Activated T-cell treated with anti-CD3 and anti-CD28 coated beads for 48 hours (primary cell): ENCODE measurements at regions not wholly inside any gene's neighbourhood (a gene's known extent, or its start where the extent isn't known, plus 50 kb on each side); places are given as distances from the start of the nearest gene placed in this dataset.

Experiments used
- DNase-seq: peaks from one replicate; pipeline ENCODE4 v3.0.0-alpha.2; 2020; ENCODE audit warnings: low read depth

DNA sequence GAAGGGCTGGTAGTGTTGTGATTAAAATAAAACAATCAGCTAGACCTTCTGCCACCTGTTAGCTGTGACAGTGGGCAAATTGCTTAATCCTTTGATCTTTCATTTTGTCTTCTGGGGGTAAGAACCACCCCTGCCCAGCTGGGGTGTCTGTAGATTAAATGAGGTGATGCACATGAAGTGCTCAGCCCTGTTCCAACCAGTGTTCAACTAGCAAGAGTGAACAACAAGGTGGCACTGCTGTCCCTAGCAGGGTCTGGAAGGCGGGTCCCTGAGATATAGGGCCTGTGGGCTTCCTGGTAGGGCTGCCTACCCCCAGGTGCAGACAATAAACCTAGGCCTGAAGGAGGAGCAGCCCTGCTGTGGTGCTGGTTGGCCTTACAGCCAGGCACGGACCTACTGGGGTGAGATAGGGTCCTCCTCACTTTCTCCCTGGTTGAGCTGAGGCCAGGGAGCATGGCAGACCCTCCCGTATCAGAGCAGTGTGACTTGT, 60.6 kb downstream of the ARL6IP4 start:
- DNase-seq: no peak

DNA sequence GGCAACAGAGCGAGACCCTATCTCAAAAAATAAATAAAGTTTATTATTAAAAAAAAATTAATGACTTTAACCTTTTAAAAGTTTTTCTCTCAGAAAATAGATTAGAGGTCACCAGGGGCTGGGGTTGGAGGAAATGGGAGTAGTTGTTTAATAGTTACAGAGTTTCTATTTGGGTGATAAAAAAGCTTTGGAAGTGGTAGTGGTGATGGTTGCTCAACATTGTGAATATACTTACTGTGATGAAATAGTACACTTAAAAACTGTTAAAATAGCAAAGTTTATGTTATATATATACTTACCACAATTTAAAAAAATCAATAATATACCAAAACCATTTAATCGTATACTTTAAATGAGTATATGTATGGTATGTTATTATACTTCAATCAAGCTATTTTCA, 59.6 kb downstream of the ARL6IP4 start:
- no peak for DNase-seq

DNA sequence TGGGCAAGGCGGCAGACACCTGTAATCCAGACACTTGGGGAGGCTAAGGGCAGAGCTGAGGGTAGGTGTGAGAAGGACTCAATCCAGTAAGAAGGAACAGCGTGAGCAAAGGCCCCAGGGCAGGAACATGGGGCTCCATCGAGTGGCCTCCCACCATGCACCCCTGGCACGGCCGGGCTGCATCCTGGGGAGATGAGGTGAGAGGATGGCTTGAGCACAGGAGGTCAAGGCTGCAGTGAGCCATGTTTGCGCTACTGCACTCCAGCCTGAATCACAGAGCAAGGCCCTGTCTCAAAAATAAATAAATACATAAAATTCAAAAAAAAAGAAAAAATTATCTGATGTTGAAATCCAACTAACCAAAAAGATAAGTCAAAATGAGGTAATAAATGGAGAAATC, 58.5 kb downstream of the ARL6IP4 start:
- no peak for DNase-seq

DNA sequence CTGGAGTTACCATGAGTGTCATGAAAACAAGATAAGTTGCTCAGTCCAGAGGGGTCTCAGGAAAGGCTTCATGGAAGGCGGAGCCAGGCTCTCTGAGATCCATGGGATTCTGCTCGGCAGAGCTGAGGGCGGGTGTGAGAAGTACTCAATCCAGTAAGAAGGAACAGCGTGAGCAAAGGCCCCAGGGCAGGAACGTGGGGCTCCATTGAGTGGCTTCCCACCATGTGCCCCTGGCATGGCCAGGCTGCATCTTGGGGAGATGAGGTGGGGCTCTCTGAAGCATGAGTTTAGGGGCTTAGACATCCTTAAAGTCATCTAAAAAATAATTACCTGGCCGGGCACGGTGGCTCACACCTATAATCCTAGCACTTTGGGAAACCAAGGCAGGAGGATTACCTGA, 58.0 kb downstream of the ARL6IP4 start:
- DNase-seq: no peak

DNA sequence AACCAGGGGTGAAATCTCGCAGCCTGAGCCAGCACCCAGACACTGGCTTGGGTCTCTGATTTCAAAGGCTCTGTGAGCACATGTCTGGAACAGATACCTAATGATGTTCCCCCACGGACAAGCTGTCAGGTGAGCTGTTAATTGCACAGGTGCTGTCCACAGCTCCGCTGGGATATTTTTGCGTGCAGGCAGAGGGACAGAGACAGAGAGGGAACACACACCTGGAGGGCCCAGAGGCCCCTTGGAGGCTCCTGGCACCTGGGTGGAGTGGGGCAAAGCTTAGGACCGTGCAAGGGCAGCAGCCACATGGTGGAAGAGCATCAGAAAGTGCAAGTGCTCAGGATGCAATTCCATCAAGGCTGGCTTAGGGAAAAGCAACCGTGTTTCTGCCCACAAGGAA, 57.3 kb downstream of the ARL6IP4 start:
- DNase-seq: no peak

DNA sequence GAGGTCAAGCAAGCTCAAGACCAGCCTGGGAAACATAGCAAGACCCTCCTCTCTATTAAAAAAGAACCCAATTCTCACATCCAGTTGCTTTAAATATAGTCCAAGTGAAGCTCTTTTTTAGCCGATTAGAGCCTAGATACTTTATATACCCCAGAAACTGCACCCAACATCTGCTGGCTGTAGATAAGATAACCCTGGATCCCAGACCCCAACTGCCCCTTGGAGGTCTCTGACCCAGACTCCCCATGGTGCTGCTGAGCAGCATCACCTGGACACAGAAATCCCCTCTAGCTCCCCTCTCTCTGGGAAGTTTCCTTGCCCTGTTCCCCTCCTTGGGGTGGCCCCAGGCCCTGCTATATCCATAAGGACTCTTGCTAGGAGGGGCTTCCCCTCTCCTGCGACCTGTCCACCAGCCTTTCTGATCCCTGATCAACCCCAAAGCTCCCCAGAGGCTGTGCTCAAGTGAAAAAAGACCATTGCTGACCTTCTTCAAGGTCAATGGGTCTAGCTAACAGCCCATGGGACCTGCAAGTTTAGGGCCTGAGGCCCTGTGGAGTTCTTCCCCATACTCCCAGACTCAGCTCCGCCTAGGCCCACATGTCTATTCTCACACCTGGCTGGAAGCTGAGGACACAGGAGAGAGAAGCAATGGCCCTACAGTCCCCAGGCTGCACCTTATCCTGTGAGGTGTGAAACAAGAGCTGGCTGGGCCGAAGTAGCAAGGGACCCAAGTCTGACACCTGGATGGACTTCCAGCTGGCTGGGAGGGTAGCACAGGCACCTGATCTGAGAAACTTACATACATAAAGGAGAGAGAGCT, 56.2 kb downstream of the ARL6IP4 start:
- no peak for DNase-seq

DNA sequence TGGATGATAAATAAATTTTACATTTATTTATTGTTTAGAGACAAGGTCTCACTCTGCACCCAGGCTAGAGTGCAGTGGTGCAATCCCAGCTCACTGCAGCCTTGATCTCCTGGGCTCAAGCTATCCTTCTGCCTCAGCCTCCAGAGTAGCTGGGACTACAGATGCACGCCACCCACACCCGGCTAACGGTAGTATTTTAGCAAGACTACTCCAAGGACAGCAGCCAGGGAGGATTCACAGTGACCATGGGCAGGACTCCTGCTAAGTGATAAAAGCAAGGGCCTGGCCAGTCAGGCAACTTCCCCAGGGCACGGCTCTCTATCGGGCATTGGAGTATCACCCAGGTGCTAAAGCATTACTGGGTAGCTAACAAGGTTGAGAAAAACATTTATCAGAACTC, 55.4 kb downstream of the ARL6IP4 start:
- no peak for DNase-seq

DNA sequence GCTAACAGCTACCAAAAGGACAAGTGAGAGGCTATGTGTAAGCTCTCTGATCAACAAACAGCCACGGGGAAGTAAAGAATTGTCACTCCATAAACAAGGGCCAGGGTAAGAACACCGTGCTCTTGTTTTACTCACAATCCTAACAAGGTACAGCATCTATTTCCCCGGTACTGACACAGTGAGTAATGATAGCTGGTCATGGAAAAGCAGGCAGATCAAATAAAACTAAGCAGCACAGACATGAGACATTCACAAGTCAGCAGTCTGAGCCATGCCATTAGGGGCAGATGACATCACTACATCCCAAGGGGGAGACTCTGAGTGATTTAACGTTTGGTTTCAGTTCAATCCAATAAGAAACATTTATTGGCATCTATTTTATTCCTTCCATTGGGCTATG, 54.4 kb downstream of the ARL6IP4 start:
- DNase-seq: no peak

DNA sequence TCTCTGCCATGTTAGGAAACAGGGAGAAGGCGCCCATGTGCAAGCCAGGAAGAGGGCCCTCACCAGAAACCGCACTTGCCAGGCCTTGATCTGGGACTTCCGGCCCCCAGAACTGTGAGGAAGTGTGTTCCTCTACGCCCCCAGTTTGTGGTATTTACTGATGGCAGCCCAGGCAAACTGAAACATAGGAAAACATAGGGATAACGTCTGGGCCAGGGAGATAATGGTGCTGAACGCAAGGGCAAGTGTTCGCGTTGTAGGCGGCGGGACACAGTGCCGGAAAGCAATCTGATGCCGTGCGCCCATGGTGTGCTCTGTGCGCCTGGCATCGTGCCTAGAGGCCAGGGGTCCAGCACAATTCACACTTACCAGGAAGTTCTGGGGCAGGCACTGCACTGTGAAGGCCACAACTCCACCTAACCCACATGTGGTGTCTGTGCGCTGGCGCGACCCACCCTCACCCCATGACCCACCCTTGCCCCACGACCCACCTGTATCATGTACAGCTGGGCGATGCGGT, 53.6 kb downstream of the ARL6IP4 start:
- no peak for DNase-seq

DNA sequence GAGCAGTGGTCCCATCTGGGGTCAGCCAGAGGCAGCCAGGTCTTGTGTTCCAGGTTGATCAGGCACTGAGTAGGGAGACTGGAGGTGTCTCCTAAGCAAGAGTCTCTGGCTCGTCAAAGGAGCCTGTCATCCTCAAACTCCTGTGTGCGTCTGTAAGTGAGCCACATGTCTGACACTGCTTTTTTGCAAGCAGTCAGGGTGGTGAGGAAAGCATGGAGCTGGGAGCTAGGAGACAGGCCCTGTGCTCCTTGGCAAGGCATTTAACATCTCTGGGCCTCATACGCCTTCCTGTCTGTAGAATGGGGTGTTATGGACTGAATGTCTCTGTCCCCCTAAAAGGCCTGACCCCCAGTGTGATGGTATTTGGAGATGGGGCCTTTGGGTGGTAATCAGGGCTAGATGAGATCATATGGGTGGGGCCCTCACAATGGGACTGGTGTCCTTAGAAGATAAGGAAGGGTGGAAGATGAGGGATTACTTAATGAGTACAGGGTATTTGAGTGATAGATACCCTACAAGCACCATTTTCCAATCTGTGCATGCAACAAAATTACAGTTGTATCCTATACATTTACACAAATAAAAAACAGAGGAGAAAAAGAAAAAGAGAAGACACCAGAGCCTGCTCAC, 53.0 kb downstream of the ARL6IP4 start:
- DNase-seq: no peak

DNA sequence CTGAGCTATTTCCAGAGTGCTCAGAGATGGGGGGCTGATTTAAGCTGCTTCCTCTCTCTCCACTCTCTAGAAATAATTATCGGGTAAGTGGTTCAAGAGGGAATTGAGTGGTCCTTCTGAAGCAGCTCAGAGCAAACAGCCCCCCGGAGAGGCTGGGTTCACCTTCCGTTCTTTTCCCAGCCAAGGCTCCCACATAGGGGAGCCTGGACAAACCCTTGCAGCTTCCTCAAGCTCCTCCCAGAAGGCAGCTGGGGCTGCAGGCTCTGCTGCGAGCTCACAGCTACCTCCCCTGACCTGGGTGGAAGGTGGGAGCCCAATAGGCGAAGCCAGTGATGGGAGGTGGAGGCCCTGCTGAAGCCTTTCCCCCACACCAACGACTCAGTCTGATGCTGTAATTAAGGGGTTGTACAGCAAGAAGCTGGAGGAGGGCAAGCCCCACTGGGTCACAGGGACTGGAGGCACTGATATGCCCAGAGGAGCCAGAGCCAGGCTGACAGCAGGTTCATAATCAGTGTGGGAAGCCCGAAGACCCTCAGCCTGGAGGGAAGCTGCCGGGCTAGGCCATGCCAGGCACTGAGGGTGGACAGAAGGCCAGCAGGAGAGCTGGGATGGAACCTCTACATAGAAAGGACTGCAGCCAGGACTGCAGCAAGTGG, 52.4 kb downstream of the ARL6IP4 start:
- DNase-seq: no peak
